ENCODE measurements at regions not wholly inside any gene's neighbourhood (a gene's known extent, or its start where the extent isn't known, plus 50 kb on each side); places are given as distances from the start of the nearest gene placed in this dataset.

DNA sequence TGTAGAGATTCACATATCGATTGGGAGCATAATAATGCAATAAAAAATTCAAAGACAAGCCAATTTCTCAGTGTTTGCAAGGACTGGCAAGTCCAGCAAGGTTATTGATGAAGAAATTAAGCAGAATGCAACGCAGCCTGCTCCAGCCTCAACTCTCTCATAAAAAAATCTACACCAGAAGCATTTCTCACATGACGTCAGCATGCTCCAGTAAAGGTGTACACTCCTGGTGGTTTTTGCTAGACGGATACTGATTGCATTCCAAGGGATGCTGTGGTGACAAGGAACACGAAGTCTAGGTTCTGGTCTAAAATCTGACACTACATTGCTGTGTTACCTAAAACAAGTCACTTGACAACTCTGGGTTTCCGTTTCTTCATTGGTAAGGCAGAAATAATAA is 131.9 kb upstream of the PRNP start:
- no peak for TF ChIP-seq POLR2A (IDR thresholded peaks at IDR 0.05)
- TF ChIP-seq, protein P1, sequence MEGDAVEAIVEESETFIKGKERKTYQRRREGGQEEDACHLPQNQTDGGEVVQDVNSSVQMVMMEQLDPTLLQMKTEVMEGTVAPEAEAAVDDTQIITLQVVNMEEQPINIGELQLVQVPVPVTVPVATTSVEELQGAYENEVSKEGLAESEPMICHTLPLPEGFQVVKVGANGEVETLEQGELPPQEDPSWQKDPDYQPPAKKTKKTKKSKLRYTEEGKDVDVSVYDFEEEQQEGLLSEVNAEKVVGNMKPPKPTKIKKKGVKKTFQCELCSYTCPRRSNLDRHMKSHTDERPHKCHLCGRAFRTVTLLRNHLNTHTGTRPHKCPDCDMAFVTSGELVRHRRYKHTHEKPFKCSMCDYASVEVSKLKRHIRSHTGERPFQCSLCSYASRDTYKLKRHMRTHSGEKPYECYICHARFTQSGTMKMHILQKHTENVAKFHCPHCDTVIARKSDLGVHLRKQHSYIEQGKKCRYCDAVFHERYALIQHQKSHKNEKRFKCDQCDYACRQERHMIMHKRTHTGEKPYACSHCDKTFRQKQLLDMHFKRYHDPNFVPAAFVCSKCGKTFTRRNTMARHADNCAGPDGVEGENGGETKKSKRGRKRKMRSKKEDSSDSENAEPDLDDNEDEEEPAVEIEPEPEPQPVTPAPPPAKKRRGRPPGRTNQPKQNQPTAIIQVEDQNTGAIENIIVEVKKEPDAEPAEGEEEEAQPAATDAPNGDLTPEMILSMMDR (IDR thresholded peaks at IDR 0.05): no peak
